HG03095 (cell line): ENCODE measurements at regions not wholly inside any gene's neighbourhood (a gene's known extent, or its start where the extent isn't known, plus 50 kb on each side); places are given as distances from the start of the nearest gene placed in this dataset.

Experiments used
- ATAC-seq: cut with Tn5 transposase; IDR thresholded peaks from one replicate; pipeline ENCODE4 v1.9.1; 2021; ENCODE audit warnings: moderate library complexity; ENCODE audit not compliant: unreplicated experiment

DNA sequence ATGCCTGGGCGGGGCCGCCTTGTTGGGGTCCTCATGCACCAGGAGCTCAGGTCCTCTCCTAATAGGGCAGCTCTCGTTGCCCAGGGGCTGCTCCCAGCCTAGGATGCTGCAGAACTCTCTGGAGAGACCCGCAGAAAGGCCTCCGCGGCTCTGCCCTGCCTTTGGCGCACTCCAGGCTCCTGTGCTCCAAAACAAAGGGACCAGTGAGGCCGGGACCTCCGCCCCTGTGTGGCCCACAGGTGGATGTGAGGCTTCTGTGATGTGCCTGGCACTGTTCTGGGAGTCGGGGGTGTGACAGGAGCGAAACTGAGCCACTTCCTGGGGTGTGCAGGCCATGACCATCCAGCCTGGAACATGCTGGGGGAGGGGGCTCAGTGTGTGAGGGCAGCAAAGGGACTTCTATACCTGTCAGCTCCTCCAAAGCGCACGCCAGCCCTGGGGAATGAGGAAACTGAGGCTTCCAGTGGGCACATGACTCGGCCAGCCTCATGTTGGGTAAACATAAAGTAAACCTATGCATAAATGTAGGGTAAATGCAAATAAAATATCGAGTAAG, 153.2 kb downstream of the IRF8 start:
- ATAC-seq: no peak

DNA sequence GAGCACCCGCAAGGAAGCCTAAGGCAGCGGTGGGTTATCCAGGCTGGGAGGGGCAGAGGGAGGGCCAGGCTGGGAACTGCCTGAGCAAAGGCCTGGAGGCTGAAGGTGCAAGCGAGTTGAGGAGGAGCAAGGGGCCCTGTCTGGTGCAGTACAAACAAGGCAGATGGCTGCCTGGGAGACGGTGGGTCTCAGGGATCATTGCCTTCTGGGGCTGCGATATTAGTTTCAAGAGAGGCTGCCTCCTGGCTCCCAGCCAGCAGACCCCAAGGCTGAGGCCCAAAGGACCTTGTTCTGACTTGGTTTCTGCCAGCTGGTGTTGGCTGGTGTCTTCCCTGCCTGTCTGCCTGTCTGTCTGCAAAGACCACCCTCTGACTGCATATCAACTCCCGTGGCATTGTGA, 154.0 kb downstream of the IRF8 start:
- ATAC-seq: no peak

DNA sequence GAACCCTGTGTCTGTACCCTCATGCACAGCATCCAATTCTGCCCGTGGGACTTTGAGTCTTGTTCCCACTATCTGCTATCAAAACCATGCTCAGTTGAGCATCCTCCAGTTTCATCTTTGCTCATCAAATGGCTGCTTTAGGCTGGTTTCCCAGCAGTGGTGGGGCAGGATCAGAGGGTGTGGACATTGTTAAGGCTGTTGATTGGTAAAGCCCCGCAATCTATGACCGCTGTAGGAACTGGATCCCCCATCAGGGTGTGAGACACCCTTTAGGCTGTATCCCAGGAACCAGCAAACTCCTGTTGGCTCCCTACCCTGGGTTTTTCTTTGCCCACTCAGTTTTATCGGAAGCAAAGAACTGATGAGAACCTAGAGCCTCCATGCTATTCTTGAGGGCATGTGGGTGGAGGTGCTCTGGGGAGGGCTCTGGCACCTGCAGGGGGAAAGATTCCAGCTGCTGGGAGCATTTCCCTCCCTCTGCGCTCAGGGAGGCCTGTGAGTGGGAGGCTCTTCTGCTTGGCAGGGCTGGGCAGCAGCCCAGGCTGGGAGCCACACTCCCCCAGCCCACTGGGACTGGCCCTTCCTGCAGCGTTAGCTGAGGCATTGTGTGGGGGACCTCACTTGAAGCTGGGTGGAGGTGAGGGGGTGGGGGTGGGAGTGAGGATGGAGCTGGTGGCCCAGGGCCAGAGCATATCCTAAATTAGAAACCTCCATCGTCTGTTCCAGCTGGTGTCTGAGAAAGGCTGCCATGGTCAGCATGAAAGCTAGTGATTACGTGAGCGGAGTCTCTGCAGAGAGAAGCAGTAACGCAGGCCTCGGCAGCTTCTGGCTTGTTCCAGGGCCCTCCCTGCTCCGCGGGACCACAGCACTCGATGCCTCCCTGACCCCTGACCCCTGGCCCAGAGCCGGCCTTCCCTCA, 160.6 kb downstream of the IRF8 start:
- ATAC-seq: no peak

DNA sequence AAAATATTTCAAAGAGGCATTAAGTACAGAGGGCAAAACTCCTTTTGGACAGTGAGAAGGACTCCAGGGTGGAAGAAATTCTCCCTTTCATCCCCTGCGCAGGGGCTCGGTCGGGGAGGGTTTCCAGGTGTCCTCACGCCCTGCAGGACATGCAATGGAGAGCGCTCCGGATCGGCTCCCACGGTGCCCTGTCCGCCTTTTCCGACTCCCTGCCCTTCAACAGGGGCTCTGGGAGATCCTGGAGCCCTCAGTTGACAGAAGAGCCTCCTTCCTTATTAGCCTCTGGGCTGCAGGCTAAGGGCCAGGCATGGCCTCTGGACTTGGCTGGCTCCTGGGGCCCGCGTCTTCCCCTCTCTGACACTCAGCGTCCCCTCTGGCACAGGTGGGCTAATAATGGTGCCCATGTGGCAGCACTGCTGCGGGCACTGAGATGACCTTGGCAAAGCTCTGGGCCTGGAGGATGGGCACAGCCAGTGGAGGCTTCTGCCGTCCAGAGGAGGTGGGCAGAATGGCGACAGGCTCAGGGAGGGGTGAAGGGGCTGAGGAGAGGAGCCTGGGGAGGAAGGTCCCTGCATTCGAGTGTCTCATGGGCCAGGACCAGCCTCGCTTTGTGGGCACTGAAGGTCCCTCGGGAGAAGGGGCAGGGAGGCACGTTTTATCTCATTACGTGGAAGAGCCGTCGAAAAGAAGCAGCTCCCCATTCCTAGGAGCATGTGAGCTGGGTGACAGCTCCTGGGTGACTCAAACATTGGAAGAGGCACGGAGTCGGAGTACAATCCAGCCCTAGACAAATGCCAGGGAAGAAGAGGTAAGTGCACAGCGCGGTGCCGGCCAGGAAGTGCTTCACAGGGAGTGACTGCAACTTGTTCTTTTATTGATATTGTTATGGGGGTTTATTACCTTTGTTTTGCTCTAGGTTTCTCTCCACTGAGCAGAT, 161.7 kb downstream of the IRF8 start:
- ATAC-seq: no peak

DNA sequence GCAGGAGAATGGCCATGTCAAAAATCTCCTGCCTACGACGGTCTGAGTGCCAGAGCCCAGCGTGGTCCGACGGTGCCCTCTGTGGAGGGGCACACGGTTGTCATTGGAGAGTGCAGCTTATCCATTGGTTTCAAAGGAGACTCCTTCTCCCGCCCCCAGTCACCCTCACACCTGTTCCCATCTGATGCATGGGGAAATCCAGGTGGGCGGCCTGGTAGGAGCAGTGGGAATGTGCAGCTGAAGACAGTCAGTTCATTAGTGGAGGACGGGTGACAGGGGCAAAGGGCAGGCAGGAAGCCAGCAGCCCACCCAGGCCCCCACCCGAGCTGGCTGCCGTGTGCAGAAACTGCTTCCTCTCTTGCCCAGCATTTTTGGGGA, 162.3 kb downstream of the IRF8 start:
- ATAC-seq: no peak

DNA sequence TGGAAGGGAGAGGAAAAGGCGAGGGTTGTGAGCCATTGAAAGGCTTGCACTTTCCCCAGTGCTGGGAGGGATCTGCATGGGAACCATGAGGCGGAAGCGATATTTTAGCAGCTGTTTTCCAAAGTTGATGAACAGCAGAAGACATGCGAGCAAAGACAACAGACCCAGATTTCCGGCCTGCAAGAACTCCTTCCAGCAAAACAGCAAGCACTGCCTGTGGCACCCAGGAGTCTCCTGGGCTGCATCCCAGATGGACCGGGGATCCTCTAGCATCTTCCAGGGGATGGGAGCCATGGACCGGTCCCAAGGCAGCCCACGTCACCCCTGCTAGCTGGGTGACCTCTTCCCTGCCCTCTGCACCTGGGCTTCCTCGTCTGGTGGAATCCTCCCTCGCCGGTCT, 162.8 kb downstream of the IRF8 start:
- no peak for ATAC-seq

DNA sequence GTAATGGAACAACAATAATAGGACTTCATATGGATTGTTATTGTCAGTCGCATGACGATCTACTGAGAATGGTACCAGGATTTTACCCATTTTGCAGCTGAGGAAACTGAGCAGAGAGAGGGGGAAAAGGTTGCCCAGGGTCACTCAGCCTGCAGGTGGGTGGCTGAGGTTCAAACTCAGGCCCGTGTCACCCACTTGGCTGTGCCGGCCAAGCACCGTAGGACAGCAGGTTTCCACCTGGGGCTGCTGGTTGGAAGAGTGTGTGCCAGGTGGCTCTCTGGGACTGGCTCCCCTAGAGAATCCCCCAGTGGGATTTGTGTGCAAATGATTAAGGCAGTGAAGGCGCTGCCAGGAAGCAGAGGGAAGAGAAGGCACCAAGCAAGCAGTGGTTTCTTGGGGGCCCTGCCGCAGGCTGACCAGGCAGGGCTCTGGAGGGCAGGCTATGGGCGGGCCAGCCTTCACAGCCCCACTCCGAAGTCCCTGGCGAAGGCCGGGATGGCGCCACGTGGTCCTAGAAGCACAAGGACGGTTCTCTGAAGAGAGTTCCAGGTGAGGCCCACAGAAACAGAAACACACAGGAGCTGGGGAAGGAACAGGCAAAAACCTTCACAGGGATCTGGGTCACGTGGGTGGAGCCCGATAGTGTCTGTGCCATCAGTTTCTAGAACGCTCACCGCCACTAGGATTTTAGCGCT, 163.5 kb downstream of the IRF8 start:
- ATAC-seq: no peak

DNA sequence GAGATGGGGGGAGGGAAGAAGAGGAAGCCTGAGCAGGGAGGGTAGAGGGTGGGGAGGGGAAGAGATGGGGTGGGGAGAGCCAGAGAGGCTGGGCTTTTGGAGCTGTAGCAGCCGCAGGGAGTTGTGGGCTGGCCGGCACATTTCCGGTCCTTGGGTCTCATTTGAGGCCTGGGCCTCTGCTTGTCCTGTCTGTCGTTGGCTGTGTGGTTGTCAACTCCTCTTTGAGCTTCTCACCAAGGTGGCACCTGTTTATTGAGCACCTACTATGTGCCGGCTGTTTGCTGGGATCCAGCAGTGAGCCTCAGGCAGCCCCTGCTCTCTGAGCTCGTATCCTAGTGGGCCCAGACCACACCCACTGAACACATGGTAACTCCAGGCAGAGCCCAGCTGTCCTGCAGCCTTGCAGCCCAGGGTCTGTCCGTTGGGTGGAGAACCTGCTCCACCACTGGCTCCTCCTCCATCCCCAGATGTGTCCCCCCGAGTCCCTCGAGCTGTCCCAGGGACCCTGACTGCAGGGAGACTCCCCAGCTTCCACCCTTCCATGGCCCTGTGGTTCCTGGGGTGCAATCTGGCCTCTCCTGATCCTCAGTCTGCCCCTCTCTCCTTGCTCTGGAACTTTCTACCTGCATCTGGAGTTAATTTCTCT, 164.9 kb downstream of the IRF8 start:
- no peak for ATAC-seq

DNA sequence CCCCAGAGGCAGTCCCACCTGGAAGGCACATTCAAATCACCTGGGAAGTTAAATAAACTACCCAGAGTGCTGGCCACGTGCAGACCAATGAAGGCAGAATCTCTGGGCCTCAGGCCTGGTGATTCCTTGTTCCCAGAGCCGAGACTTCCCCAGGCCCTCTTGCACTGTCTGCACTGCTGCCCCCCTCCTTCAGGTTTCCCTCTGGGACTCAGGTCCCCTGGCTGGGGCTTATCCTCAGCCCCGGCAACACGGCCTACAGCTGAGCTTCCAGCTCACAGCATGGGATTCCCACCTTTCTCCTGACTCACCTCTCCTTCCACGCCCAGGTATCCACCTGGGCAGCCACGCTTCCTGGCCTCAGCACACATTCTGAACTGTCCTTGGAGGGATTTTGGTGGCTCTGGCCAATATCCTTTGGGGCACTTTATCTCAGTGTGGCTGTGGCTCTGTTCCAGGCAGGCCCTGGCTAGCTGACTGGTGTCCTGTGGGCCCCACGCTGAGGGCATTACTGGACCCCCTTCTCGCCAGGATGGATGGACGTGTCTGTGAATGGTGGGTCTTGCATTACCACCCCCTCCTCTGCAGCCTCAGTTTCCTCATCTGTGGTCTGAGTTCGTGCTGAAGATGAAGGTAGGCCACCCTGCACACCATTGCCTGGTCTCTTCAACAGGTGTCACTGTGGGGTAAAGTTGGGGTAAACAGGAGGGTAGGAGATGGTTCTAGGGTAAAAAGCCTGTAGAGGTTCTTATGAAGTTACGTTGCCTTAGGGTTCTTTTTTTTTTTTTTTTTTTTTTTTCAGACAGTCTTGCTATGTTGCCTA, 165.7 kb downstream of the IRF8 start:
- no peak for ATAC-seq

DNA sequence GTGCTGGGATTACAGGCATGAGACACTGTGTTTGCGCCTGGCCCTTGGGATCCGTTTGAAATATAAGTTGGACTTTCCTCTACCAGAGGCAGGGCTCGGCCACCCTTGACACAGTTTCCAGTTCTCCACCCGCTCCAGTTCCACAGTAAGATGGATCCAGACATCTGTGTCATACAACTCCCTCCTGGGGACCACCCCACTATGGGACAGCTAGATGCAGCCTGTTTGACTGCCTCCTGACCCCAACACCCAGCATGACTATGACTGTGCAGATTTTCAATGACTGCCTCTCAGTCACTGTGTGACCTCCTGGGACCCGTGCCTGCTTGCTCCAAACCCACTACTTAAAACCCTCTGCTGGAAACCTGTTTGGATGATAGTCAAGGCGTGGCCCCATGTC, 166.7 kb downstream of the IRF8 start:
- ATAC-seq: no peak

DNA sequence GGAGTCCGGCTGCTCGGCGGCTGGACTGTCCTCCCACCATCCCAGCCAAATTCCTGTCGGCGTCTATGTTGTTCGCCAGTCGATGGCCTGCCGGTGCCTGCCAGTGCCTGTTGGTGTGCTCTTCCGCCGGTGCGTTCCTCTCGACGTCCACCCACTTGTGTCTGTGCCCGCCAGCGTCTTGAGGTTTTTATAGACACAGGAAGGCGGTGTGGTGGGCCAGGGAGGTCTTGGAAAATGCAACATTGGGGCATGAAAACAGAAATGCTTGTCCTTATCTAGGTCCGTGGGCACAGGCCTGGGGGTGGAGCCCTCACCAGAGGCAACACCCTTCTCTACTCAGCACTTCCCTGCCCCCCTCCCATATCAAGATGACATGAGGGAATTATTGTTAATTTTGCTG, 167.8 kb downstream of the IRF8 start:
- ATAC-seq: no peak

DNA sequence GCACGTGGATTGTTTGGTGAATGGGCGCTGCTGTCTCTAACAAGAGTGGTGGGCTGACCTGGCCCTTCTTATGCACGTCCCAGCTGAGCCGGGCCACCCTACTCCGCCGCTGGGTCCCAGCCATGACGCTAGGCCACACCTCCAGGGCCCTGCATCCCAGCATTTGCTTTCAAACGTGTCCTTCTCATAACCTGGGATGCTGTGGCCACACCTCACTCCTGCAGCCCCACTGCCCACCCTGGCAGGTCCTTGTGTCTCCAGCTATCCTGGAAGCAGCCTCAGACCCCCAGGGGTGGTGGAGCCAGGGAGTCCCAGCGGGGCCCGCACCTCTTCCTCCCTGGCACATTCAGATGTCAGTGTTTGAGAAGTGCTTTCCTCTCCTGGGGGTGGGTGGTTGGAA, 168.6 kb downstream of the IRF8 start:
- ATAC-seq: no peak

DNA sequence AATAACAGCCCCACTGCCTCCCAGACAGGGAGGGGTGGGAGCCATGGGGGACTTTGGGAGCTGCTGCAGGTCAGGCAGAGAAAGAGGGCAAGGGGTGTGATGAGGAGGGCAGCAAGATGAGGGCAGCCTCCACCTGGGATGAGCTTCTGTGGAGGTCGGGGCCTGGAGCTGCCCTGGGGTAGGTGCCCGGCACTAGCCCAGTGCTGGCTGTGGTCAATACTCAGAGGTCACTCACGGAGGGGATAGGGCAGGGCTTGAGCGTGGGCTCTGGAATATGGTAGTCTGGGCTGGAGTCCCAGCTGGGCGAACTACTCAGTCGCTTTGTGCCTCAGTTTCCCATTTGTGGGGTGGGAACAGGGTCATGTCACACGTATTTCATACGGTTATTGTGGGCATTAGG, 169.0 kb downstream of the IRF8 start:
- no peak for ATAC-seq

DNA sequence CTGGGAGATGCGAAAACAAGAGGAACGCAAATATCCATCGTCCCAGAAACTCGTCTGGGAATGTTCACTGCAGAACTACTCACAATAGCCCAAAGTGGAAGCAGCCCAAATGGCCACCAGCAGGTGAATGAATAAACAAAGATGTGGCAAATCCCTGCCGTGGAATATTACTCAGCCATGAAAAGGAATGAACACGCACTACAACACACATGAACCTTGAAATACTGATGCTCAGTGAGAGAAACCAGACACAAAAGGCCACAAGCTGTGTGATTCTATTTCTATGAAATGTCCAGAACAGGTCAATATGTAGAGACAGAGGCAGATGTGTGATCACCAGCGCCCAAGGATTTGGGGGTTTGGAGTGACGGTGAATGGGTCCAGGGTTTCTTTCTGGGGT, 169.8 kb downstream of the IRF8 start:
- no peak for ATAC-seq

DNA sequence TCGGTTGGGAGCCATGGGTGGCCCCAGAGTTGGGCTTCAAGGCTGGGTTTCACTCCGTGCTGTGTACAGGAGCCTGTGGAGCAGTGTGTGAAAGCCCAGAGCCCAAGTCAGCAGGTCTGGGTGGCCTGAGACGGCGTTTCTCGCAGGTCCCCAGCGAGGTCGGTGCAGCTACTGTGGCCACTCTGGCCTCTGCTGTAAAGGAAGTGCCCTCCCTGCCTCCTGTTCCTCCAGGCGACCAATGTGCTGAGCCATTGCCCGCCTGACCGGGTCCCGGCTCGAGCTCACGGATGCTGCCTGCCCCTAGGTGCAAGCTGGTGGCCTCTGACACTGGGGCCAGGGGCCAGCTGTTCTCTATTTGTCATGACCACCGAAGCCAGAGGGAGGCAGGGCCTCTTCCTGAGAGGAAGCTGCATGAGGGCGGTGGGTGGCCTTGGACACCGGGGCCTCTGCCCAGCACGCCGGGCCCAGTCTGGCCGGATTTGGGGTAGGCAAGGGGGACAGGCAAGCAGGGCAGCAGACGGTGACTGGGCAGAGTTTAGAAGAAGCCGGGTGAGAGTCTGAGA, 170.9 kb downstream of the IRF8 start:
- no peak for ATAC-seq

DNA sequence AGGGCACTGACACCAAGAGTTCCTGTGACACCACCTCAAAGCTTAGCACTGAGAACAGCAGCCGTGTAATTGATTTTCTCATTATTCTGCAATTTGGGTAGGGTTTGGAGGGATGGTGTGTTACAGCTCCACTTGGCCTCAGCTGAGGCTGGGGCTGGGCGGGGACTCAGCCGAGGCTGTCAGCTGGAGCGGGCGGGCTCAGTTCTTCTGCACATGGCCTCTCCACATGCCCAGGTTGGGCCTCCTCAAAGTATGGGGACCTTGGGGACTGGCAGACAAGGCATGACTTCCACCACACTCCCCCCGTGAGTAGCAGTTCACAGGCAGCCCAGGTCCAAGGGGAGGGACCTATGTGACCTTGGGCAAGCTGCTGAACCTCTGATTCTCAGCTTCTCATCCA, 171.5 kb downstream of the IRF8 start:
- no peak for ATAC-seq

DNA sequence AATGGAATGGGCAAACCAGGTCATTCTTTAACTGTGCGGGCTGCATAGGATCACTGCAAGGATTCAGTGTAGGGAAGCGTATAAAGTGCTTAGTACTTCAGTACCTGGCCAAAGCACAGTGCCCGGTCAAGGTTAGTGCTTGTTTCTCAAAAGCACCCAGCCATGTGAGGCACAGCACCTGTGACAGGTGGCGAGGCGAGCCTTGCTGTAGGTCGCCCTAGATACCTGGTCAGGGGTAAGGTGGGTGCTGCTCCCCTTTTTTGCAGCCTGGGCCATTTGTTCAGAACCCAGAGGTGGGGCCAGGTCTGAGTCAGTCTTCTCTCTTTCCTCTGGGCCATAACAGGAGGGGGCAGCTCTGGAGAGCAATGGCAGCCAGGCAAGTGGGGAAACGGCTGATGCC, 172.0 kb downstream of the IRF8 start:
- ATAC-seq: no peak

DNA sequence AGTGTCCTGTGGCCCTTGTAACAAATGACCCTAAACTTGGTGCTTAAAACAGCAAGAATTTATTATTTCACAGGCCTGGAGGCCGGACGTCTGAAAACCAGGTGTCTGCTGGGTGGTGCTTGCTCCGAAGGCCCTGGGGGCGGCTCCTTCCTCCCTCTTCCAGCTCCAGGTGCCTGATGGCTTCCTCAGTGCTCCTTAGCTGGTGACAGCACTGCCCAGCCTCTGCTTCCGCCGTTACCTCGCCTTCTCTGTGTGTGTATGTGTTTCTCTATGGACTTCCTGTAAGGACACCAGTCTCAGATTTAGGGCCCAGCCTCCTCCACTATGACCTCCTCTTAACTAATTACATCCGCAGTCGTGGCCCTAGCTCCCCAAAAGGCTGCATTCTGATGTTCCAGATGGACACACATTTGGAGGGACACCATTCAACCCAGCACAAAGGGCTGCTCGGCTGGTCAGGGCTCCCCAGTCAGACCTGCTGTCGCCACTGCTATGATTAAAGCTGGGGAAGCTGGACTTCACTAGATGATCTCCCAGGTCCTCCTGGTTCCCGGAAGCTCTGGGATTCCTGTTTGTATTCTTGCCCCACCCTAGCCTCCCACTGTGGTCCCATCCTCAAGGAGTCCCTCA, 172.8 kb downstream of the IRF8 start:
- ATAC-seq: no peak
